WTC11 (cell line): ENCODE measurements at regions not wholly inside any gene's neighbourhood (a gene's known extent, or its start where the extent isn't known, plus 50 kb on each side); places are given as distances from the start of the nearest gene placed in this dataset.

Experiments
- ATAC-seq: fragments of 200-7000 bp; cut with Tn5 transposase; 2 replicates; pipeline ENCODE4 v1.10.0; 2021; ENCODE audit warnings: mild to moderate bottlenecking, moderate library complexity
- CTCF ChIA-PET: fragments of 300-600 bp; sonication (Branson Sonifier 250); formaldehyde crosslinking; loops from one replicate; lab custom pipeline; 2021; ENCODE audit warnings: antibody characterized with exemption; lab: Charles Lee
- POLR2A ChIA-PET: fragments of 350-600 bp; sonication (Branson Sonifier 250); formaldehyde crosslinking; loops from one replicate; lab custom pipeline; 2021; ENCODE audit warnings: antibody characterized with exemption; lab: Charles Lee
- DNase-seq: peaks from one replicate; pipeline ENCODE4 v3.0.0; 2021; ENCODE audit warnings: low spot score
- H3K27ac Mint-ChIP-seq: 2 replicates; pipeline ENCODE4 v1.8.0; 2021; ENCODE audit warnings: mixed read lengths
- H3K27me3 Mint-ChIP-seq: 2 replicates; pipeline ENCODE4 v1.8.0; 2021; ENCODE audit warnings: low read depth, mild to moderate bottlenecking, moderate library complexity, mixed read lengths
- H3K36me3 Mint-ChIP-seq: 2 replicates; pipeline ENCODE4 v1.8.0; 2021; ENCODE audit warnings: mixed read lengths
- H3K4me1 Mint-ChIP-seq: 2 replicates; pipeline ENCODE4 v1.8.0; 2022; ENCODE audit warnings: mixed read lengths
- H3K4me3 Mint-ChIP-seq: 2 replicates; pipeline ENCODE4 v1.8.0; 2021; ENCODE audit warnings: mild to moderate bottlenecking, moderate library complexity, mixed read lengths
- H3K9me3 Mint-ChIP-seq: 2 replicates; pipeline ENCODE4 v1.8.0; 2021; ENCODE audit warnings: mixed read lengths
- AFF4 ChIP-seq: sonication (generic); formaldehyde crosslinking; IDR thresholded peaks from 2 replicates; pipeline ENCODE4 v1.8.1; 2023; ENCODE audit warnings: mild to moderate bottlenecking, missing genetic modification reagents, borderline replicate concordance
- ERG ChIP-seq: fragments of 250-450 bp; sonication (Bioruptor Pico); IDR thresholded peaks from 2 replicates; pipeline ENCODE4 v1.8.0; 2021; ENCODE audit warnings: mild to moderate bottlenecking
- FOXK1 ChIP-seq: sonication (generic); formaldehyde crosslinking; IDR thresholded peaks from 2 replicates; pipeline ENCODE4 v1.8.0; 2022; ENCODE audit warnings: mild to moderate bottlenecking, moderate library complexity, missing genetic modification reagents
- MLX ChIP-seq: sonication (generic); formaldehyde crosslinking; IDR thresholded peaks from 2 replicates; pipeline ENCODE4 v1.8.1; 2023; ENCODE audit warnings: mild to moderate bottlenecking, missing genetic modification reagents, moderate library complexity
- NFATC4 ChIP-seq: fragments of 250-450 bp; sonication (Bioruptor Pico); IDR thresholded peaks from 2 replicates; pipeline ENCODE4 v1.9.0; 2021; ENCODE audit warnings: mild to moderate bottlenecking
- SP1 ChIP-seq: sonication (generic); formaldehyde crosslinking; conservative IDR thresholded peaks from 2 replicates; pipeline ENCODE4 v1.8.1; 2022; ENCODE audit warnings: missing genetic modification reagents
- STAT6 ChIP-seq: sonication (generic); formaldehyde crosslinking; conservative IDR thresholded peaks from 2 replicates; pipeline ENCODE4 v1.8.1; 2023; ENCODE audit warnings: mild to moderate bottlenecking, low read depth, missing genetic modification reagents, moderate library complexity
- TEAD1 ChIP-seq: sonication (generic); formaldehyde crosslinking; IDR thresholded peaks from 2 replicates; pipeline ENCODE4 v1.8.0; 2022; ENCODE audit warnings: mild to moderate bottlenecking, missing genetic modification reagents
- USF1 ChIP-seq: sonication (generic); formaldehyde crosslinking; IDR thresholded peaks from 2 replicates; pipeline ENCODE4 v1.8.0; 2022; ENCODE audit warnings: mild to moderate bottlenecking, missing genetic modification reagents
- ZNF263 ChIP-seq: sonication (generic); formaldehyde crosslinking; IDR thresholded peaks from 2 replicates; pipeline ENCODE4 v1.8.1; 2022; ENCODE audit warnings: low read depth, mild to moderate bottlenecking, moderate library complexity, missing genetic modification reagents
- ZNF281 ChIP-seq: sonication (generic); formaldehyde crosslinking; IDR thresholded peaks from 2 replicates; pipeline ENCODE4 v1.8.0; 2023; ENCODE audit warnings: mild to moderate bottlenecking, missing genetic modification reagents
- ZNF423 ChIP-seq: fragments of 250-450 bp; sonication (Bioruptor Pico); IDR thresholded peaks from 2 replicates; pipeline ENCODE4 v2.1.2; 2022; ENCODE audit warnings: mild to moderate bottlenecking, moderate library complexity

DNA sequence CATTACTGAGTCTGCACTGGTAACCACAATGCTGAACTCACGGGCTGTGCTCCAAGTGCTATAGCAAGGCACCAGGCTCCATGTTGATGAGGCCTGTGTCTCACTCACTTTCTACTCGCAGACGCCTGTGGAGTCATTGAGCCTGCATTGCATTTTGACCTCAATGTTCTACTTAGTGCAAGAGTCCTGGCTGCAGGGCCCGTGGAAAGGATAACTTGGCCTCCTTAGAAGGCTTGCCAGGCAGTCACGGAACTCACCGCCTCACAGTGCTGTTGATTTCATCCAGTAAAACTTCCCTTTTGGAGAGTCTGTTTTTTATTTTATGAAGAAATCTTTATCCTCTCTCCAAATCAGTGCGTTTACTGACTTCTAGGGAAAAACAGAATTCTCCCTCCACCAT lies 290.4 kb downstream of the RNF144A start (continued):
- no peak for TF ChIP-seq STAT6 (CRISPR knock-in tag)
- TF ChIP-seq ERG (CRISPR knock-in tag): no peak
- TF ChIP-seq AFF4: no peak
- TF ChIP-seq SP1 (CRISPR knock-in tag): no peak
- TF ChIP-seq MLX: no peak
- no peak for TF ChIP-seq ZNF263 (CRISPR knock-in tag)
- TF ChIP-seq TEAD1 (CRISPR knock-in tag): no peak
- no peak for TF ChIP-seq USF1 (CRISPR knock-in tag)
- no peak for TF ChIP-seq ZNF281 (CRISPR knock-in tag)

- Mint-ChIP-seq H3K27me3 (no peaks in the 10 kb centered on the region; the same call in none of the 2 replicates), H3K4me1 (peaks cover 22% of the 10 kb centered on the region), H3K9me3 (no peaks in the 10 kb centered on the region), H3K36me3 (no peaks in the 10 kb centered on the region), H3K27ac (no peak overlapping the region), H3K4me3 (no peak overlapping the region)
- ATAC-seq (peak; percentile 79), DNase-seq (no peak)
- ChIA-PET CTCF (interaction anchor here (1.4 kb wide), 1 partner anchor 184 kb away, joined by 3 read pairs; no protein-coding TSS in a partner anchor), POLR2A (no interaction called here)
- TF ChIP-seq NFATC4 (CRISPR knock-in tag) (no peak), FOXK1 (CRISPR knock-in tag) (no peak), ZNF423 (CRISPR knock-in tag) (0 out of 2 replicates have a peak, but pooled peaks have one; percentile 8)
Observed at GRCh38 chr2:7209757-7210555, 292.7 kb downstream of the RNF144A start.
